Lung (tissue), 11 donors: ENCODE measurements at regions not wholly inside any gene's neighbourhood (a gene's known extent, or its start where the extent isn't known, plus 50 kb on each side); places are given as distances from the start of the nearest gene placed in this dataset.
"Not testable (repeated sequence)": the region's sequence is repeated elsewhere in the genome, so short reads cannot be mapped to it uniquely, and the experiment has no call there.

Experiments
- ATAC-seq: fragments of 200-7000 bp; cut with Tn5 transposase; one replicate; pipeline ENCODE4 v1.9.1; 2020; ENCODE audit warnings: moderate number of reproducible peaks; ENCODE audit not compliant: insufficient read depth, low FRiP score
- DNase-seq, 3 donors: peaks; one replicate each; pipeline ENCODE4 v3.0.0-alpha.2; 2013 to 2017
- H3K27ac ChIP-seq, 2 donors: one replicate each; pipeline ENCODE4 v1.5.1; 2013; ENCODE audit warnings: mild to moderate bottlenecking in 2 of 2, moderate library complexity in 2 of 2, control low read depth in 1 of 2, inconsistent platforms in 1 of 2, low read depth in 1 of 2, low read length in 1 of 2
- H3K27me3 ChIP-seq, 3 donors: one replicate each; pipeline ENCODE4 v1.5.1; 2013; ENCODE audit warnings: low read length in 2 of 3; ENCODE audit not compliant: control insufficient read depth in 3 of 3, insufficient read depth in 3 of 3
- H3K36me3 ChIP-seq, 4 donors: one replicate each; pipeline ENCODE4 v1.5.1; 2013; ENCODE audit warnings: low read length in 4 of 4, mild to moderate bottlenecking in 1 of 4, moderate library complexity in 1 of 4; ENCODE audit not compliant: control insufficient read depth in 4 of 4, insufficient read depth in 4 of 4
- H3K4me1 ChIP-seq, 5 donors: one replicate each; pipeline ENCODE4 v1.5.1; 2013; ENCODE audit warnings: low read length in 5 of 5, mild to moderate bottlenecking in 2 of 5, moderate library complexity in 1 of 5; ENCODE audit not compliant: control insufficient read depth in 5 of 5, insufficient read depth in 5 of 5
- H3K4me3 ChIP-seq: one replicate; pipeline ENCODE4 v1.5.1; 2013; ENCODE audit warnings: mild to moderate bottlenecking, control low read depth, moderate library complexity
- H3K9ac ChIP-seq, 2 donors: one replicate each; pipeline ENCODE4 v1.5.1; 2013; ENCODE audit warnings: low read length in 2 of 2, control low read depth in 1 of 2; ENCODE audit not compliant: insufficient read depth in 1 of 2
- H3K9me3 ChIP-seq, 4 donors: one replicate each; pipeline ENCODE4 v1.5.1; 2013; ENCODE audit warnings: low read length in 3 of 4, mild to moderate bottlenecking in 1 of 4, moderate library complexity in 1 of 4; ENCODE audit not compliant: control insufficient read depth in 4 of 4, insufficient read depth in 3 of 4
- CTCF ChIP-seq: IDR thresholded peaks from 2 replicates; pipeline ENCODE4 v1.5.1; 2012; ENCODE audit warnings: mild to moderate bottlenecking; ENCODE audit errors: control extremely low read depth, extremely low read depth
- WGBS, 2 donors: extraction: QIAGEN DNeasy Blood & Tissue Kit; methylation state at CpG; one replicate each; pipeline ENCODE4 v1.1.7; 2013; 5-methylcytosine and 5-hydroxymethylcytosine counted together
- donor health status: control.
- donor health status: control.
- donor health status: Bipolar disorder and iron deficiency.
- donor health status: healthy.
- donor health status: DM: yes; HTN: yes; CAD: no.

- no peaks in the 10 kb centered on the region for H3K36me3 ChIP-seq
- H3K27ac ChIP-seq: no peak overlapping the region
- ATAC-seq (no peak), DNase-seq (no peak)
- WGBS, 2 donors: 88 to 96% methylated on average over 1 of the region's 1 CpG
- no peak overlapping the region for H3K4me3 ChIP-seq
- H3K9ac ChIP-seq: no peak overlapping the region
- TF ChIP-seq CTCF: no peak
- peaks cover 0 to 5% (median 1%) of the 10 kb centered on the region in 4 donors for H3K9me3 ChIP-seq
- no peaks in the 10 kb centered on the region for H3K4me1 ChIP-seq
- no peaks in the 10 kb centered on the region for H3K27me3 ChIP-seq
Observed at GRCh38 chr5:10891193-10891592, 130.2 kb upstream of the DAP start.

- Histone ChIP-seq H3K4me3 (no peak overlapping the region), H3K27me3 (no peaks in the 10 kb centered on the region), H3K36me3 (no peaks in the 10 kb centered on the region), H3K4me1 (no peaks in the 10 kb centered on the region), H3K27ac (no peak overlapping the region), H3K9ac (no peak overlapping the region), H3K9me3 (peaks cover 0 to 5% (median 1%) of the 10 kb centered on the region in 4 donors)
- ATAC-seq (no peak), DNase-seq (no peak)
- no peak for TF ChIP-seq CTCF
- 88 to 94% methylated on average over 2 of the region's 2 CpGs for WGBS, 2 donors
Observed at GRCh38 chr5:10886497-10886896, 125.5 kb upstream of the DAP start.

GRCh38 chr5:10885026-10885425 lies 124.0 kb upstream of the DAP start:
- Histone ChIP-seq H3K4me3 (no peak overlapping the region), H3K4me1 (no peaks in the 10 kb centered on the region), H3K9me3 (no peaks in the 10 kb centered on the region), H3K36me3 (no peaks in the 10 kb centered on the region), H3K27me3 (no peaks in the 10 kb centered on the region), H3K9ac (no peak overlapping the region), H3K27ac (no peak overlapping the region)
- DNase-seq: no peak
- TF ChIP-seq CTCF: no peak
- ATAC-seq: no peak
- WGBS, 2 donors: 65 to 72% methylated on average over 6 of the region's 6 CpGs

GRCh38 chr5:10883945-10884344 lies 122.9 kb upstream of the DAP start:
- H3K9me3 ChIP-seq, H3K9ac ChIP-seq, DNase-seq, H3K27ac ChIP-seq, H3K36me3 ChIP-seq, H3K4me1 ChIP-seq, H3K27me3 ChIP-seq, ATAC-seq, H3K4me3 ChIP-seq: not testable (repeated sequence)
- 84 to 93% methylated on average over 2 of the region's 2 CpGs for WGBS, 2 donors
